IPS DF 6.9 (cell line): ENCODE measurements at regions not wholly inside any gene's neighbourhood (a gene's known extent, or its start where the extent isn't known, plus 50 kb on each side); places are given as distances from the start of the nearest gene placed in this dataset.
"Not testable (repeated sequence)": the region's sequence is repeated elsewhere in the genome, so short reads cannot be mapped to it uniquely, and the experiment has no call there.

ENCODE experiments used
- DNase-seq: peaks from one replicate; pipeline ENCODE4 v3.0.0-alpha.2; 2013; ENCODE audit warnings: low read depth, low spot score
- H3K27ac ChIP-seq: one replicate; pipeline ENCODE4 v1.5.1; 2013; ENCODE audit warnings: low read length, control low read depth
- H3K27me3 ChIP-seq: 2 replicates; pipeline ENCODE4 v1.6.1; 2013; ENCODE audit warnings: mild to moderate bottlenecking, low read length; ENCODE audit not compliant: control insufficient read depth, insufficient read depth
- H3K36me3 ChIP-seq: 2 replicates; pipeline ENCODE4 v1.6.1; 2013; ENCODE audit warnings: low read length; ENCODE audit not compliant: control insufficient read depth, insufficient read depth
- H3K4me1 ChIP-seq: 2 replicates; pipeline ENCODE4 v1.6.1; 2013; ENCODE audit warnings: low read length; ENCODE audit not compliant: control insufficient read depth, insufficient read depth
- H3K4me3 ChIP-seq: 2 replicates; pipeline ENCODE4 v1.5.1; 2013; ENCODE audit warnings: mild to moderate bottlenecking, low read length
- H3K9me3 ChIP-seq: 2 replicates; pipeline ENCODE4 v1.6.1; 2013; ENCODE audit warnings: low read length, inconsistent platforms; ENCODE audit not compliant: control insufficient read depth, insufficient read depth
- WGBS: extraction: QIAGEN DNeasy Blood & Tissue Kit; methylation state at CpG from one replicate; pipeline ENCODE4 v1.1.7; 2013; ENCODE audit warnings: mixed read lengths, missing lambda C conversion rate; ENCODE audit not compliant: insufficient read length, insufficient coverage; 5-methylcytosine and 5-hydroxymethylcytosine counted together

DNA sequence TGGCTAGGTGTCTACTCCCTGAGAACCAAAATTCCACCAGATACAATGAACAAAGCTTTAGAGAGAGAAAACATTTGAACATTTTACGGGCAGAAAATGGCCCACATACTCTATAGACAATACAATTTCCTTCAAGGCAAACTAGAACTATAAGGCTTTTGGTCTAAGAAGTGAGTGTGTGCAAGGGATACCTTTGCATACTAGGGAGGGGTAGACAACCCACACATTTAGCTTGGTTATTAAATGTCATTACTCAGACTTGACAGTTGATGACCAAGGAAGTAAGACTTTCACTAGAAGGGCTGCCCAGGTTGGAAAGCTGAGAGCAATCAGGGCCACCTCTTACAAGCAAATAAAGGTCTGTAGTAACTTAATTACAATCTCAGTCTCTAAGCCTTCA is 64.0 kb upstream of the PLEKHM1 start:
- H3K9me3 ChIP-seq, H3K4me3 ChIP-seq, H3K36me3 ChIP-seq, DNase-seq, H3K4me1 ChIP-seq, H3K27ac ChIP-seq, H3K27me3 ChIP-seq: not testable (repeated sequence)
- WGBS = no CpG with 5 or more reads among the region's 1 CpG

- not testable (repeated sequence) for H3K27ac ChIP-seq, H3K4me3 ChIP-seq, H3K9me3 ChIP-seq, H3K4me1 ChIP-seq, H3K36me3 ChIP-seq, H3K27me3 ChIP-seq, DNase-seq
- no CpG with 5 or more reads among the region's 1 CpG for WGBS
These were observed 68.3 kb upstream of the PLEKHM1 start for GRCh38 chr17:45558821-45559220.

GRCh38 chr17:45562868-45563267 is 72.3 kb upstream of the PLEKHM1 start:
- no CpG with 5 or more reads among the region's 4 CpGs for WGBS
- not testable (repeated sequence) for H3K4me1 ChIP-seq, H3K27ac ChIP-seq, DNase-seq, H3K4me3 ChIP-seq, H3K27me3 ChIP-seq, H3K9me3 ChIP-seq, H3K36me3 ChIP-seq

GRCh38 chr17:45563283-45563682 is 72.8 kb upstream of the PLEKHM1 start:
- not testable (repeated sequence) for H3K4me1 ChIP-seq, H3K27ac ChIP-seq, H3K4me3 ChIP-seq, H3K36me3 ChIP-seq, DNase-seq, H3K27me3 ChIP-seq, H3K9me3 ChIP-seq
- no CpG with 5 or more reads among the region's 3 CpGs for WGBS

DNA sequence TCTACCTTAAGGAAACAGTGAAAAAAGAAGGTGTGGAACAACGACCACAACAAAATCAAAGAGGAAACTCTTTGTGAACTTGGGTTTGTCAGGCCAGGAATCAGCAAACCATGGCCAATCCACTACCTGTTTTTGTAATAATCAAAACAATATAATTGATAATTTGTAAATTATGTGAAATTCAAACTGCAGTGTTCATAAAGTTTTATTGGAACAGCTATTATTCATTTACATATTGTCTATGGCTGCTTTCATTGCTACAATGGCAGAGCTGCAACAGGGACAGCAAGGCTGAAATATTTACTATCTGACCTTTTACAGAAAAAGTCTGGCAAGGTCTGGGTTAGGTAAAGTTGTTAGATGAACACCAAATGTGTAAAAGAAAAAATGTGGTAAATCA is 77.8 kb upstream of the PLEKHM1 start:
- H3K4me1 ChIP-seq, H3K27ac ChIP-seq, H3K27me3 ChIP-seq, H3K36me3 ChIP-seq, DNase-seq, H3K9me3 ChIP-seq, H3K4me3 ChIP-seq: not testable (repeated sequence)
- no CpG with 5 or more reads among the region's 1 CpG for WGBS

- H3K27ac ChIP-seq, H3K9me3 ChIP-seq, H3K36me3 ChIP-seq, H3K4me3 ChIP-seq, H3K4me1 ChIP-seq, H3K27me3 ChIP-seq, DNase-seq: not testable (repeated sequence)
- no CpG with 5 or more reads among the region's 2 CpGs for WGBS
These were observed 82.8 kb upstream of the PLEKHM1 start for GRCh38 chr17:45573326-45573725.

- Histone ChIP-seq H3K27me3 (no peaks in the 10 kb centered on the region), H3K9me3 (no peaks in the 10 kb centered on the region), H3K4me1 (peaks cover 3% of the 10 kb centered on the region), H3K36me3 (no peaks in the 10 kb centered on the region; the same call in 1 of the 2 replicates), H3K27ac (no peak overlapping the region), H3K4me3 (no peak overlapping the region)
- DNase-seq = no peak
- no CpG with 5 or more reads among the region's 5 CpGs for WGBS
These were observed 83.6 kb upstream of the PLEKHM1 start for GRCh38 chr17:45573924-45574770.

DNA sequence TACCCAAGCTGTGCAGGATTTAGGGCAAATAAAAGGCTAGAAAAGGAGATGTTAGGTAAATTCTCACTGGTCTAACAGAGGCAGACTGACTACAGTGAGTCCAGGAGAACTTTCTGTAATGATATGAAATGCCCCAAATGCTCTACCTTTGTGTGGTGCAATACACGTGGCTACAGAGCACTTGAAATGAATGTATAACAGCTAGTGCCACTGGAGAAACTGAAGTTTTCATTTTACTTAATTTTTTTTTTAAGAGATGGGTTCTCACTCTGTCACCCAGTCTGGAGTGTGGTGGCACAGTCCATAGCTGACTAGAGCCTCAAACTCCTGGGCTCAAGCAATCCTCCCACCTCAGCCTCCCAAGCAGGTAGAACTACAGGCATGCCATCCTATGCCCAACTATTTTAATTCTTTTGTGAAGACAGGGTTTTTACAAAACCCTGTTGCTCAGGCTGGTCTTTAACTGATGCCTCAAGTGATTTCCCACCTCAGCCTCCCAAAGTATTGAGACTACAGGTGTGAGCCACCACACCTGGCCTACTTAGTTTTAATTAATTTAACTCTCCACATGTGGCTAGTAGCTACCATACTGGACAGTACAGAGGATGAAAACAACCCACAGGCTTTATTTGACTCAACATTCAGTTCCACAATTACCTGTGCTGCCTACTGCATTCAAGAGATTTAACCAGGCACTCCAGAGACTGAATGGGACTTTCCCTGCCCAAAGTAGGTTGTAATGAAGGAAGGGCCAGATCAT is 84.8 kb upstream of the PLEKHM1 start:
- Histone ChIP-seq H3K4me1 (peaks cover 7% of the 10 kb centered on the region), H3K27me3 (no peaks in the 10 kb centered on the region), H3K9me3 (no peaks in the 10 kb centered on the region), H3K4me3 (no peak overlapping the region), H3K27ac (no peak overlapping the region), H3K36me3 (no peaks in the 10 kb centered on the region; the same call in 1 of the 2 replicates)
- no peak for DNase-seq
- WGBS = no CpG with 5 or more reads among the region's 1 CpG

DNA sequence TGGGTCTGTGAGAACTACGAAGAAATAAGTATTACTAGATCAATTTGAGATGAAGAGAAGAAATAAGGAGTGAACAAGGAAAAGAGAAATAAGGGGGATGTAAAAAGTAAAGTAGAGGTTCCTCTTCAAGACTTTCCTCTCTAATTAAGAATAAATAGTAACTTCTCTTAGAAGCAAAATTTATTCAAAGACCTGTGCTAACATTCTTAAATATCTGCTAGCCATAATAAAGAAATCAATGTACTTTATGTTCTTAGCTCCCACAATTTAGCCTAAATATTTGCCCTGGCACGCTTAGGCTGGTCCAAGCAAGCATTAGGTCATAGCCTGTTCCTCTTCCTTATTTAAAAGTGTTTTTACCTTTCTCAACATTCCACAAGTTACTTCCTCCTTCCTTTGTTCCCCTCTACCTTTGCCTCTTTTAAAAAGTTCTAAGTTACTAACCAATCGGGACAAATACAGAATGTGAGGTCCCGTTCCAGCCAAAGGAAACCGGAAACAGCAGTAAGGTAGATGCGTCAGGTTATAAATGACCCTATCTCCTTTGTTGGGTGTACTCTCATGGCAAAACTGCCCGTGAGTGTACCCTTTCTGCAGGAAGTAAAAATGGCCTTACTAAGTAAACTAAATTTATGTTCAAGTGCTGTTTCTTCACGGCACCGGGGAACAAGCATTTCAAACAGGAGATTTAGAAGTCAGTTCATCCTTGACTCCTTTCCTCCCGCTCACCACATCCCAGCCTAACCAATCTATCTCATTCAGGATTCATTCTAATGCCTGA is 86.2 kb upstream of the PLEKHM1 start:
- H3K27me3 ChIP-seq, H3K4me1 ChIP-seq, H3K4me3 ChIP-seq, H3K9me3 ChIP-seq, DNase-seq, H3K27ac ChIP-seq, H3K36me3 ChIP-seq: not testable (repeated sequence)
- 29% methylated on average over 1 of the region's 10 CpGs for WGBS

DNA sequence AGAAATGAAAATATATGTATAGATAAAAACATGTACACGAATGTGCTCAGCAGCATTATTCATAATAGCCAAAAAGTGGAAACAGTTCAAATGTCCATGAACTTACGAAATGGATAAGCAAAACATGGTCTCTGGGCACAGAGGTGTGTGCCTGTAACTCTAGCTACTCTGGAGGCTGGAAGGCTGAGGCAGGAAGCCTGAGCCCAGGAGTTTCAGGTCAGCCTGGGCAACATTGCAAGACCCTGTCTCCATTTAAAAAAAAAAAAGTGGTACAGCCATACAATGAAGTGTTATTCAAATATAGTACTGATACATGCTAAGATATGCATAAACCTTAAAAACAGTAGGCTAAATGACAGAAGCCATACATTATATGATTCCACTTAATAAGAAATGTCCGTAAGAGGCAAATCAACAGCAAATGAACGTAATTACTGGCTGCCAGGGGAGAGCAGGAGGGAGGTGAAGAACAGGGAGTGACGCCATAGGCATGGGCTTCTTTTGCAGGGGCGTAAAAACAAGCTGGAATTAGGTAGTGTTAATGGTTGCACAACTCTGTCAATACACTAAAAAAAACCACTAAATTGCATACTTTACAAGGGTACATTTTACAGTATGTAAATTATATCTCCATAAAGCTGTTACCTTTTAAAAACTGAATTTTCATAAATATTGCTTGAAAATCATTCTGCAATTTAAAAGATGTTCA is 87.2 kb upstream of the PLEKHM1 start:
- no CpG with 5 or more reads among the region's 6 CpGs for WGBS
- H3K27me3 ChIP-seq = no peaks in the 10 kb centered on the region
- peaks cover 4% of the 10 kb centered on the region; the same call in 1 of the 2 replicates for H3K36me3 ChIP-seq
- DNase-seq = no peak
- H3K4me3 ChIP-seq = no peak overlapping the region
- peaks cover 7% of the 10 kb centered on the region for H3K4me1 ChIP-seq
- no peaks in the 10 kb centered on the region for H3K9me3 ChIP-seq
- no peak overlapping the region for H3K27ac ChIP-seq
